ENCODE measurements at regions not wholly inside any gene's neighbourhood (a gene's known extent, or its start where the extent isn't known, plus 50 kb on each side); places are given as distances from the start of the nearest gene placed in this dataset.
A peak's percentile ranks its signal among the peaks of the same experiment; 100 is the strongest.
"Not testable (repeated sequence)": the region's sequence is repeated elsewhere in the genome, so short reads cannot be mapped to it uniquely, and the experiment has no call there.

DNA sequence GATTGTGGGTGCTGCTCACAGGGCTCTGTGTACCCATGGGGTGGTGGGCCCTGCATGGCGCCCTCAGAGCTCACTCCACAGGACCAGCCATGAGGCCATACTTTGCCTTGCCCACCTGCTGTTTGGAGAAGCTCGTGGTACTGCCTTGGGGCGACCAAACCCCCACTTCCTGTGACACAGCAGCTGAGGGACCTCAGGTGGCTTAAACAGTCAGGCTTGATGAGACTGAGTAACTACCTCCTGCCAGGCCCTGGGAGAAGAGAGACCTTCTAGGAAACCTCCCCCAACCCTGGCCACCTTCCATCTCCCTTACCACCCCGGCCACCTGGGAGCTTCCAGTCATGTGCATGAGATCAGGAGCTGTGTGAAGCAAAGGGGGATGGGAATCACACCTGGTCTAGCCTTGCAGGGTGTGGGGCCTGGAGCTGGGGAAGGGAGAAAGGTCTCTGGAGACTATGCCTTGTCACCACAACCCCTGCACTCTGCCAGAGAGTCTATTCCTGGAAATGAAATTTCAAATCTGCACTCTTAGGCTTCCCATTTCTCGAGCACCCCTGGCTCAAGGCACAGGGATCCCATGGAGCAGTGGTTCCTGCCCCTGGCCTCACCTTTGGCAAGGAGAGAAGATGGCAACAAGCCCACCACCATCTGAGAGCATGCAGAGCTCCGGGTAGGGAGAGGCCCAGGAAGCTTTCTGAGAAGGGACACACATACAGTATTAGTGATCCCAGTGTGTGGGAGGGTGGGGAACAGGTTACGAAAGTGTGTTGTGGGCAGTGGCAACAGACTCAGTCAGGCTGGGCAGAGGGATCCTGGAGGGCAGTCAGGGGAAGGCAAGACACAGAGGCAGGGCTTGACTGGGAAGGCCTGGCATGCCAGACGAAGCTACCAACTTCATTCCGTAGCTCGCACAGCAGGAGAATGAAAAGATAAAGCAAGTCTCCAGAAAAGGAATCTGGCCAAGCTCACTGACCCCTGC is 125.0 kb downstream of the URI1 start:
- H3K9me3 Mint-ChIP-seq (ENCODE audit: unreplicated experiment) = peaks cover 10% of the 10 kb centered on the region
- no peaks in the 10 kb centered on the region for H3K36me3 Mint-ChIP-seq (ENCODE audit: unreplicated experiment)
- H3K4me1 Mint-ChIP-seq (ENCODE audit: low read depth, unreplicated experiment) = no peaks in the 10 kb centered on the region
- DNase-seq = no peak
- H3K27ac Mint-ChIP-seq (ENCODE audit: unreplicated experiment) = no peak overlapping the region
- TF ChIP-seq, protein P1, sequence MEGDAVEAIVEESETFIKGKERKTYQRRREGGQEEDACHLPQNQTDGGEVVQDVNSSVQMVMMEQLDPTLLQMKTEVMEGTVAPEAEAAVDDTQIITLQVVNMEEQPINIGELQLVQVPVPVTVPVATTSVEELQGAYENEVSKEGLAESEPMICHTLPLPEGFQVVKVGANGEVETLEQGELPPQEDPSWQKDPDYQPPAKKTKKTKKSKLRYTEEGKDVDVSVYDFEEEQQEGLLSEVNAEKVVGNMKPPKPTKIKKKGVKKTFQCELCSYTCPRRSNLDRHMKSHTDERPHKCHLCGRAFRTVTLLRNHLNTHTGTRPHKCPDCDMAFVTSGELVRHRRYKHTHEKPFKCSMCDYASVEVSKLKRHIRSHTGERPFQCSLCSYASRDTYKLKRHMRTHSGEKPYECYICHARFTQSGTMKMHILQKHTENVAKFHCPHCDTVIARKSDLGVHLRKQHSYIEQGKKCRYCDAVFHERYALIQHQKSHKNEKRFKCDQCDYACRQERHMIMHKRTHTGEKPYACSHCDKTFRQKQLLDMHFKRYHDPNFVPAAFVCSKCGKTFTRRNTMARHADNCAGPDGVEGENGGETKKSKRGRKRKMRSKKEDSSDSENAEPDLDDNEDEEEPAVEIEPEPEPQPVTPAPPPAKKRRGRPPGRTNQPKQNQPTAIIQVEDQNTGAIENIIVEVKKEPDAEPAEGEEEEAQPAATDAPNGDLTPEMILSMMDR (IDR thresholded peaks at IDR 0.05; ENCODE audit: partially characterized antibody, unreplicated experiment) = no peak
- H3K4me3 Mint-ChIP-seq (ENCODE audit: unreplicated experiment) = no peak overlapping the region
- H3K27me3 Mint-ChIP-seq (ENCODE audit: unreplicated experiment) = peaks cover 6% of the 10 kb centered on the region

DNA sequence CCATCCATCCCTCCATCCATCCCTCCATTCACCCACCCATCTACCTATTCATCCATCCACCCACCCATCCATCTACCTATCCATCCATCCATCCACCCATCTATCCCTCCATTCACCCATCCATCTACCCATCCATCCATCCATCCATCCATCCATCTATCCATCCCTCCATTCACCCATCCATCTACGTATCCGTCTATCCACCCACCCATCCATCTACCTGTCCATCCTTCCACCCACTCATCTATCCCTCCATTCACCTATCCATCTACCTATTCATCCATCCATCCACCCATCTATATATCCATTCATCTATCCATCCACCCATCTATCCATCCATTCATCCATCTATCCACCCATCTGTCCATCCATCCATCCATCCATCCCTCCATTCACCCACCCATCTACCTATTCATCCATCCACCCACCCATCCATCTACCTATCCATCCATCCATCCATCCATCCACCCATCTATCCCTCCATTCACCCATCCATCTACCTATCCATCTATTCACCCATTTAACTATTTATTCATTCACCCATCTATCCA is 126.0 kb downstream of the URI1 start:
- not testable (repeated sequence) for DNase-seq; H3K4me1 Mint-ChIP-seq (ENCODE audit: low read depth, unreplicated experiment); H3K27ac Mint-ChIP-seq (ENCODE audit: unreplicated experiment); H3K36me3 Mint-ChIP-seq (ENCODE audit: unreplicated experiment); H3K27me3 Mint-ChIP-seq (ENCODE audit: unreplicated experiment); H3K4me3 Mint-ChIP-seq (ENCODE audit: unreplicated experiment)
- peaks cover 10% of the 10 kb centered on the region for H3K9me3 Mint-ChIP-seq (ENCODE audit: unreplicated experiment)

DNA sequence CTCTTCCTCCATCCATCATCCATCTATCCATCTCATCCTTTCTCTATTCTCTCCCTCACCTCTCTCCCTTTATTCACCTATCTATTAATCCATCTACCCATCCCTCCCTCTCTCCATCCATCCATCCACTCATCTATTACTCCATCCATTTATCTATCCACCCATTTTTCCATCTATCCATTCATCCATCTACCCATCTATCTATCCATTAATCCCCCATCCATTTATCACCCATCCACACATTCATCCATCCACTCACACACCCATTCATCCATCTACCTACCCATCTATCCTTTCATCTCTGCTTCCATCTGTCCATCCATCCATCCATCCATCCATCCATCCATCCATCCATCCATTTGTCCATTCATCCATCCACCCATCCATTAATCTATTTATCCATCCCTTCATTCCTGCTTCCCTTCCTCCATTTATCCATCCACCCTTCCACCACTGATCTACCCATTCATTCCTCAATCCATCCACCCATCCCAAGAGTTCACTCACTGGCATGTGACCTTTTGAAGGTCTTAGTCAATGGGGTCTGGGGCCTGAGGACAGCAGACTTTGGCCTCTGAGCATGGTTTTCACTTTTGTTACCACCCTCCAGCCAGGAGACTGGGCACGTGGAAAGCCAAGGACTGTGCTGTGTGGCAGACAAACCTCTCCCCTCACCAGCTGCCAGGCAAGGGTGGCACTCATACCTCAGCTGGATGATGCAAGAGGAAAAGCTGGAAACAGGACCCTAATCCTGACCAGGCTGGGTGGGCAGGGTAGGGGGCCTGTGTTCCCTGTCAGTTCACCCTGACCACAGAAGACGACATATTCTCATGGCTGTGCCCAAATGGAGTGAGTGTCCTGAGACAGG is 126.7 kb downstream of the URI1 start:
- H3K27ac Mint-ChIP-seq (ENCODE audit: unreplicated experiment) = no peak overlapping the region
- TF ChIP-seq, protein P1 (IDR thresholded peaks at IDR 0.05; ENCODE audit: partially characterized antibody, unreplicated experiment) = no peak
- H3K4me1 Mint-ChIP-seq (ENCODE audit: low read depth, unreplicated experiment) = no peaks in the 10 kb centered on the region
- no peak overlapping the region for H3K4me3 Mint-ChIP-seq (ENCODE audit: unreplicated experiment)
- DNase-seq = peak; percentile 8
- H3K27me3 Mint-ChIP-seq (ENCODE audit: unreplicated experiment) = peaks cover 5% of the 10 kb centered on the region
- H3K9me3 Mint-ChIP-seq (ENCODE audit: unreplicated experiment) = peaks cover 10% of the 10 kb centered on the region
- H3K36me3 Mint-ChIP-seq (ENCODE audit: unreplicated experiment) = no peaks in the 10 kb centered on the region

DNA sequence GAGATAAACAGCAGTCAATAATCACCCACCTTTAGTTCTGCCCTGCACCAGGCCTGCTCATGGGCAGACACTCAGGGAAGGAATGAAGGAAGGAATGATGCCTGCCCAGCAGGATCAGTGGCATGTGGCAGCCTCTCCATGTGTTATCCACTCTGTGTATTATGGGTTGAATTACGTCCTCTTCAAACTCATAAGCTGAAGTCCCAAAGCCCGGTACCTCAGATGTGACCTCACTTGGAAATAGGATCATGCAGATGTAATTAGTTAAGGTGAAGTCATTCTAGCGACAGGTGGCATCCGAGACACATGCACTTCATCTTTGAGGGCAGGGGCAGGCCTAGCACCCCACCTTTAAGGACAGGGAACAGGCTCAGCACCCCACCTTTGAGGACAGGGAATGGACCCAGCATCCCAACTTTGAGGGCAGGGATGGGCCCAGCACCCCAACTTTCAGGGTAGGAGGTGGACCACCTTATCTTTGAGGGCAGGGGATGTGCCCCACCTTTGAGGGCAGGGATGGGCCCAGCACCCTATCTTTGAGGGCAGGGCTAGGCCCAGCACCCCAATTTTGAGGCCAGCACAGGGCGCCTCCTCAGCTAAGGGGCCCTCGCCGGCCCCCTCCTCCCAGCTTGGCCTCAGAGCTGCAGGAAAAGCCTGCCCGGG is 127.6 kb downstream of the URI1 start:
- DNase-seq = peak; percentile 5
- Mint-ChIP-seq H3K36me3 (ENCODE audit: unreplicated experiment) (no peaks in the 10 kb centered on the region), H3K4me3 (ENCODE audit: unreplicated experiment) (no peak overlapping the region), H3K27ac (ENCODE audit: unreplicated experiment) (no peak overlapping the region), H3K27me3 (ENCODE audit: unreplicated experiment) (peaks cover 6% of the 10 kb centered on the region), H3K9me3 (ENCODE audit: unreplicated experiment) (peaks cover 10% of the 10 kb centered on the region), H3K4me1 (ENCODE audit: low read depth, unreplicated experiment) (no peaks in the 10 kb centered on the region)
- TF ChIP-seq, protein P1 (IDR thresholded peaks at IDR 0.05; ENCODE audit: partially characterized antibody, unreplicated experiment) = no peak
